Endothelial cell (in vitro differentiated cells): ENCODE measurements at regions not wholly inside any gene's neighbourhood (a gene's known extent, or its start where the extent isn't known, plus 50 kb on each side); places are given as distances from the start of the nearest gene placed in this dataset.
"Not testable (repeated sequence)": the region's sequence is repeated elsewhere in the genome, so short reads cannot be mapped to it uniquely, and the experiment has no call there.

ENCODE experiments used
- DNase-seq: peaks from one replicate; pipeline ENCODE4 v3.0.0; 2021; ENCODE audit warnings: low spot score
- H3K27ac Mint-ChIP-seq: one replicate; pipeline ENCODE4 v1.8.0; 2021; ENCODE audit warnings: mixed read lengths, inconsistent platforms; ENCODE audit not compliant: unreplicated experiment
- H3K27me3 Mint-ChIP-seq: one replicate; pipeline ENCODE4 v1.8.0; 2021; ENCODE audit warnings: mild to moderate bottlenecking, moderate library complexity, mixed read lengths, inconsistent platforms; ENCODE audit not compliant: unreplicated experiment
- H3K36me3 Mint-ChIP-seq: one replicate; pipeline ENCODE4 v1.8.0; 2021; ENCODE audit warnings: mild to moderate bottlenecking, low read depth, mixed read lengths, inconsistent platforms; ENCODE audit not compliant: unreplicated experiment
- H3K4me1 Mint-ChIP-seq: one replicate; pipeline ENCODE4 v1.8.0; 2021; ENCODE audit warnings: mild to moderate bottlenecking, mixed read lengths, inconsistent platforms; ENCODE audit not compliant: unreplicated experiment
- H3K4me3 Mint-ChIP-seq: one replicate; pipeline ENCODE4 v1.8.0; 2021; ENCODE audit warnings: mild to moderate bottlenecking, mixed read lengths, inconsistent platforms; ENCODE audit not compliant: unreplicated experiment
- H3K9me3 Mint-ChIP-seq: one replicate; pipeline ENCODE4 v1.8.0; 2021; ENCODE audit warnings: mixed read lengths, inconsistent platforms; ENCODE audit not compliant: unreplicated experiment
- CTCF ChIP-seq: fragments of 200-600 bp; sonication (generic); IDR thresholded peaks from one replicate; pipeline ENCODE4 v1.5.0; 2021; ENCODE audit warnings: antibody characterized with exemption; ENCODE audit not compliant: unreplicated experiment

- H3K27ac Mint-ChIP-seq = no peak overlapping the region
- no peaks in the 10 kb centered on the region for H3K4me1 Mint-ChIP-seq
- no peaks in the 10 kb centered on the region for H3K9me3 Mint-ChIP-seq
- H3K27me3 Mint-ChIP-seq = peaks cover 4% of the 10 kb centered on the region
- TF ChIP-seq CTCF = no peak
- no peak for DNase-seq
- H3K4me3 Mint-ChIP-seq = no peak overlapping the region
- H3K36me3 Mint-ChIP-seq = no peaks in the 10 kb centered on the region
Measured at GRCh38 chr16:17748044-17748719, 277.4 kb upstream of the XYLT1 start.

GRCh38 chr16:17747081-17747756 lies 276.5 kb upstream of the XYLT1 start:
- no peak for TF ChIP-seq CTCF
- Mint-ChIP-seq H3K27ac (peak overlapping the region; percentile 34), H3K36me3 (no peaks in the 10 kb centered on the region), H3K9me3 (no peaks in the 10 kb centered on the region), H3K4me3 (no peak overlapping the region), H3K27me3 (peaks cover 6% of the 10 kb centered on the region), H3K4me1 (no peaks in the 10 kb centered on the region)
- no peak for DNase-seq

GRCh38 chr16:17744921-17745572 lies 274.3 kb upstream of the XYLT1 start:
- Mint-ChIP-seq H3K4me1 (peaks cover 1% of the 10 kb centered on the region), H3K36me3 (no peaks in the 10 kb centered on the region), H3K27me3 (peaks cover 7% of the 10 kb centered on the region), H3K27ac (no peak overlapping the region), H3K9me3 (no peaks in the 10 kb centered on the region), H3K4me3 (no peak overlapping the region)
- DNase-seq = no peak
- TF ChIP-seq CTCF = no peak

- TF ChIP-seq CTCF = no peak
Measured at GRCh38 chr16:17743578-17743977, 272.8 kb upstream of the XYLT1 start.

GRCh38 chr16:17743158-17743557 lies 272.4 kb upstream of the XYLT1 start:
- Mint-ChIP-seq H3K4me1 (peaks cover 3% of the 10 kb centered on the region), H3K4me3 (no peak overlapping the region), H3K36me3 (no peaks in the 10 kb centered on the region)

More at GRCh38 chr16:17743578-17743977, 272.8 kb upstream of the XYLT1 start:
- Mint-ChIP-seq H3K27ac (no peak overlapping the region), H3K9me3 (no peaks in the 10 kb centered on the region), H3K27me3 (peaks cover 7% of the 10 kb centered on the region), H3K4me3 (no peak overlapping the region), H3K36me3 (no peaks in the 10 kb centered on the region), H3K4me1 (peaks cover 3% of the 10 kb centered on the region)
- no peak for DNase-seq

GRCh38 chr16:17735099-17735498 lies 264.3 kb upstream of the XYLT1 start:
- not testable (repeated sequence) for H3K9me3 Mint-ChIP-seq, DNase-seq

More at GRCh38 chr16:17743158-17743557, 272.4 kb upstream of the XYLT1 start:
- no peaks in the 10 kb centered on the region for H3K9me3 Mint-ChIP-seq
- TF ChIP-seq CTCF = no peak
- H3K27me3 Mint-ChIP-seq = peaks cover 7% of the 10 kb centered on the region
- no peak overlapping the region for H3K27ac Mint-ChIP-seq
- DNase-seq = no peak

More at GRCh38 chr16:17735099-17735498, 264.3 kb upstream of the XYLT1 start:
- not testable (repeated sequence) for H3K27ac Mint-ChIP-seq, H3K27me3 Mint-ChIP-seq, H3K4me3 Mint-ChIP-seq, H3K36me3 Mint-ChIP-seq, H3K4me1 Mint-ChIP-seq
